EL (cell line): ENCODE measurements at regions not wholly inside any gene's neighbourhood (a gene's known extent, or its start where the extent isn't known, plus 50 kb on each side); places are given as distances from the start of the nearest gene placed in this dataset.

ENCODE experiments used
- DNase-seq: peaks from one replicate; pipeline ENCODE4 v3.0.0-alpha.2; 2016

- DNase-seq, result no peak
These were observed 62.4 kb upstream of the ARG1 start for GRCh38 chr6:131510591-131510990.

DNA sequence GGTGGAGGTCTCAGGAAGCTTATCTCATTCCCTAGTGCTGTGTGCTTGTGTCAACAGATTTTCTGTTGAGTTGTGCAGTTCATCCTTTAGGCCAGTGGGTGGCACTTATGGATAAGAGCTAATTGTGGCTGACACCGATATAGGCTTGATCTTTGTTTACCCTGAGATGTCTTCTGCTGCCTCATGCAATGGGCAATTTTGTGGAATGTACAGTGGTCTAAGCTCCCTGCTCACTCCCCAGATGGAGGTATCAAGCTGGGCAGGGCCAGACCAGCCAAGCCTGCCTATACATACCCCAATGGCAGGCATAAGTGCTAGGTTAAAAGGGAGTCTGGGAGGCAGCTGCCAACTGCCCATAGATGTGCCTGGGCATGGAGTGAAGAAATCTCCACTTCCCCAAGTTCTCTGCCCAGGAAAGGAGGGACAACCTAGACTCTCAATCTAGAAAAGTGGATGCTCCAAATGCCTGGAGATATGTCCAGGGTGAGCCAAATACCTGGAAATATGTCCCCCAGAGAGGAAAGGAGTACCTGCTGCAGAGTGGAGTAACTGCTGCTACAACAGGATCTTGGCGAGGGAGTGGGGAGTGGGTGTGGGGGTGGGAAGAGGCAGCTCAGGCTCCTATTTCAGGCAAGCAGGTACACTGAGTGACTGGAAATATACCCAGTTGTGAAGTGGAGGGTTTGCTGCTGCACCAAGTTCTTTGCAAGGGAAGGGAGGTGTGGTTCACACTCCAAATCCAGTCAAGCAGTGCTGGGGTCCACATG is 53.2 kb upstream of the ARG1 start:
- DNase-seq, result peak; percentile 51
